SH-SY5Y (cell line): ENCODE measurements at regions not wholly inside any gene's neighbourhood (a gene's known extent, or its start where the extent isn't known, plus 50 kb on each side); places are given as distances from the start of the nearest gene placed in this dataset.

Source experiments
- GATA2 ChIP-seq: IDR thresholded peaks from 2 replicates; pipeline ENCODE4 v1.6.1; 2011; ENCODE audit warnings: mild to moderate bottlenecking, low read depth, low read length
- GATA3 ChIP-seq: IDR thresholded peaks from 2 replicates; pipeline ENCODE4 v1.6.1; 2011; ENCODE audit warnings: low read depth, mild to moderate bottlenecking, low read length, moderate library complexity

- TF ChIP-seq GATA3 (no peak), GATA2 (no peak)
Measured at GRCh38 chr16:73778887-73779286, 517.7 kb upstream of the PSMD7 start.
